ENCODE measurements at regions not wholly inside any gene's neighbourhood (a gene's known extent, or its start where the extent isn't known, plus 50 kb on each side); places are given as distances from the start of the nearest gene placed in this dataset.
A peak's percentile ranks its signal among the peaks of the same experiment; 100 is the strongest.

DNA sequence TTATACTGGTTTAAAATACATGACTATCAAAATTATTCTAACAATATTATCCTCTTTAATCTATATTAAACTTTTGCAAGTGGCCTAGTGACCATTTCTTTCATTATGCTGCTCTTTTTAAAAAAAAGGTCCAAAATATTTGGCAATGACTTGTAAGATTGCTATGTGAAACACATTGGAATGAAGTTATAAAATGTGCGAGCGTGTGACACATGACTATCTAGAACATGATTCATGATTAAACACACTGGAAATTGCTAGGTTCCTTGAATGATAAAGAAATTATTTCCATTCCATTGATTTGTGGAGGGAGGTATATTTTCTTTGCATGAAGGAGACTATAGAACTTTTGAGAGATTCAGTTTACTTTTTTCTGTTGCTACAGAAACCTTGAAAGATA lies 739.1 kb downstream of the DIAPH3 start:
- Histone ChIP-seq H3K9ac (ENCODE audit: low read length) (no peak overlapping the region), H2AFZ (ENCODE audit: insufficient read depth, low read length, poor library complexity) (no peak overlapping the region), H3K14ac (ENCODE audit: low read length) (no peak overlapping the region), H2BK12ac (ENCODE audit: low read length) (no peak overlapping the region), H2AK5ac (ENCODE audit: low read length) (no peak overlapping the region), H3K4ac (ENCODE audit: low read depth, low read length) (no peak overlapping the region), H2BK5ac (ENCODE audit: low read depth, low read length, poor library complexity) (no peak overlapping the region), H3K23ac (ENCODE audit: low read length) (no peak overlapping the region), H3K4me3 (ENCODE audit: low read depth, low read length) (no peak overlapping the region), H3K4me1 (ENCODE audit: control insufficient read depth in 1 of 2, insufficient read depth in 2 of 2, low read length in 2 of 2) (no peaks in the 10 kb centered on the region), H3K36me3 (ENCODE audit: control insufficient read depth in 1 of 2, insufficient read depth in 2 of 2, low read length in 2 of 2) (no peaks in the 10 kb centered on the region), H3K27ac (ENCODE audit: low read depth, low read length) (no peak overlapping the region), H4K12ac (ENCODE audit: low read depth, low read length) (no peak overlapping the region), H3K27me3 (ENCODE audit: insufficient read depth, low read length) (no peaks in the 10 kb centered on the region), H3K79me2 (ENCODE audit: control insufficient read depth, insufficient read depth, low read length, poor library complexity) (no peaks in the 10 kb centered on the region), H4K8ac (ENCODE audit: low read depth, low read length) (no peak overlapping the region), H3K18ac (ENCODE audit: low read length) (no peak overlapping the region), H3K4me2 (ENCODE audit: low read length) (no peak overlapping the region), H3K79me1 (ENCODE audit: low read length) (no peaks in the 10 kb centered on the region), H4K91ac (ENCODE audit: low read depth, low read length) (no peak overlapping the region), H2BK120ac (ENCODE audit: insufficient read depth, low read length, poor library complexity) (no peak overlapping the region), H3K9me3 (ENCODE audit: insufficient read depth, low read depth, low read length) (no peaks in the 10 kb centered on the region)
- no CpG with 5 or more reads among the region's 2 CpGs for WGBS (ENCODE audit: extremely low coverage, insufficient coverage, insufficient read length)
- peak; percentile 36 to 87 for DNase-seq

DNA sequence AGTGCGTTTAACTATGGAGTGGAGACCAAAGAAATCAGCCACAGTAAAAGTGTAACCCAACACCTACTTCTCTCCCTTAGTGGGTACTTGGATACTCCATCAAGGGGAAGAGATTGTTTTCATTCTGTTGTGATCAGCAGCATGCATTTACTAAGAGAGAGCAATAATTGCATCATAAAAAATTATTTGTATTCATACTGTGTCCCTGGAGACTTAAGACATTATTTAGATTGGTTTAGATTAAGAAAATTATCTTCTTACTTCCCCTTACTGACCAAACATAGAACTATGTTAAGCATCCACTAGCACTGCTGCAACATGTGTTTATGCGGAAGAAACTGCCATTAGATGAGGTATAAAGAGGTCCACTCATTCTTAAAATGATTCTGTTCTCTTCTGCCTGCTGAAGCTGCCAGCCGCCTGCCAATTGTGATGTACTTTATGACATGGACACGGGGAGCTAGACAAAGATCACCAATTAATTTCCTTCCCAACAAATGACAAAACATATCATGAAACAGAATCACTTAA lies 738.5 kb downstream of the DIAPH3 start:
- Histone ChIP-seq H3K4me1 (ENCODE audit: control insufficient read depth in 1 of 2, insufficient read depth in 2 of 2, low read length in 2 of 2) (no peaks in the 10 kb centered on the region), H2BK120ac (ENCODE audit: insufficient read depth, low read length, poor library complexity) (no peak overlapping the region), H4K8ac (ENCODE audit: low read depth, low read length) (no peak overlapping the region), H2AFZ (ENCODE audit: insufficient read depth, low read length, poor library complexity) (no peak overlapping the region), H3K79me1 (ENCODE audit: low read length) (no peaks in the 10 kb centered on the region), H3K4ac (ENCODE audit: low read depth, low read length) (no peak overlapping the region), H4K91ac (ENCODE audit: low read depth, low read length) (no peak overlapping the region), H3K4me2 (ENCODE audit: low read length) (no peak overlapping the region), H2BK12ac (ENCODE audit: low read length) (no peak overlapping the region), H3K9ac (ENCODE audit: low read length) (no peak overlapping the region), H3K9me3 (ENCODE audit: insufficient read depth, low read depth, low read length) (no peaks in the 10 kb centered on the region), H3K36me3 (ENCODE audit: control insufficient read depth in 1 of 2, insufficient read depth in 2 of 2, low read length in 2 of 2) (no peaks in the 10 kb centered on the region), H3K18ac (ENCODE audit: low read length) (no peak overlapping the region), H3K27me3 (ENCODE audit: insufficient read depth, low read length) (no peaks in the 10 kb centered on the region), H2AK5ac (ENCODE audit: low read length) (no peak overlapping the region), H3K14ac (ENCODE audit: low read length) (no peak overlapping the region), H4K12ac (ENCODE audit: low read depth, low read length) (no peak overlapping the region), H3K23ac (ENCODE audit: low read length) (no peak overlapping the region), H2BK5ac (ENCODE audit: low read depth, low read length, poor library complexity) (no peak overlapping the region), H3K4me3 (ENCODE audit: low read depth, low read length) (no peak overlapping the region), H3K27ac (ENCODE audit: low read depth, low read length) (no peak overlapping the region), H3K79me2 (ENCODE audit: control insufficient read depth, insufficient read depth, low read length, poor library complexity) (no peaks in the 10 kb centered on the region)
- DNase-seq = peak; percentile 24 to 82
- WGBS (ENCODE audit: extremely low coverage, insufficient coverage, insufficient read length) = no CpG with 5 or more reads among the region's 4 CpGs

GRCh38 chr13:59435024-59435423 lies 728.7 kb downstream of the DIAPH3 start:
- no peak overlapping the region for H3K4ac ChIP-seq (ENCODE audit: low read depth, low read length)
- no peak overlapping the region for H3K4me2 ChIP-seq (ENCODE audit: low read length)
- WGBS (ENCODE audit: extremely low coverage, insufficient coverage, insufficient read length) = no CpG with 5 or more reads among the region's 1 CpG
- no peak overlapping the region for H3K4me3 ChIP-seq (ENCODE audit: low read depth, low read length)
- H2BK120ac ChIP-seq (ENCODE audit: insufficient read depth, low read length, poor library complexity) = no peak overlapping the region
- no peaks in the 10 kb centered on the region for H3K4me1 ChIP-seq (ENCODE audit: control insufficient read depth in 1 of 2, insufficient read depth in 2 of 2, low read length in 2 of 2)
- no peak overlapping the region for H3K23ac ChIP-seq (ENCODE audit: low read length)
- H4K8ac ChIP-seq (ENCODE audit: low read depth, low read length) = no peak overlapping the region
- no peak overlapping the region for H3K14ac ChIP-seq (ENCODE audit: low read length)
- H3K79me1 ChIP-seq (ENCODE audit: low read length) = no peaks in the 10 kb centered on the region
- no peak overlapping the region for H2AK5ac ChIP-seq (ENCODE audit: low read length)
- no peak overlapping the region for H4K91ac ChIP-seq (ENCODE audit: low read depth, low read length)
- no peaks in the 10 kb centered on the region for H3K36me3 ChIP-seq (ENCODE audit: control insufficient read depth in 1 of 2, insufficient read depth in 2 of 2, low read length in 2 of 2)
- H3K9ac ChIP-seq (ENCODE audit: low read length) = no peak overlapping the region
- no peak overlapping the region for H3K27ac ChIP-seq (ENCODE audit: low read depth, low read length)
- no peak overlapping the region for H2BK12ac ChIP-seq (ENCODE audit: low read length)
- H2BK5ac ChIP-seq (ENCODE audit: low read depth, low read length, poor library complexity) = no peak overlapping the region
- no peak overlapping the region for H2AFZ ChIP-seq (ENCODE audit: insufficient read depth, low read length, poor library complexity)
- no peaks in the 10 kb centered on the region for H3K79me2 ChIP-seq (ENCODE audit: control insufficient read depth, insufficient read depth, low read length, poor library complexity)
- H4K12ac ChIP-seq (ENCODE audit: low read depth, low read length) = no peak overlapping the region
- H3K9me3 ChIP-seq (ENCODE audit: insufficient read depth, low read depth, low read length) = no peaks in the 10 kb centered on the region
- no peak for DNase-seq
- H3K18ac ChIP-seq (ENCODE audit: low read length) = no peak overlapping the region
- no peaks in the 10 kb centered on the region for H3K27me3 ChIP-seq (ENCODE audit: insufficient read depth, low read length)

DNA sequence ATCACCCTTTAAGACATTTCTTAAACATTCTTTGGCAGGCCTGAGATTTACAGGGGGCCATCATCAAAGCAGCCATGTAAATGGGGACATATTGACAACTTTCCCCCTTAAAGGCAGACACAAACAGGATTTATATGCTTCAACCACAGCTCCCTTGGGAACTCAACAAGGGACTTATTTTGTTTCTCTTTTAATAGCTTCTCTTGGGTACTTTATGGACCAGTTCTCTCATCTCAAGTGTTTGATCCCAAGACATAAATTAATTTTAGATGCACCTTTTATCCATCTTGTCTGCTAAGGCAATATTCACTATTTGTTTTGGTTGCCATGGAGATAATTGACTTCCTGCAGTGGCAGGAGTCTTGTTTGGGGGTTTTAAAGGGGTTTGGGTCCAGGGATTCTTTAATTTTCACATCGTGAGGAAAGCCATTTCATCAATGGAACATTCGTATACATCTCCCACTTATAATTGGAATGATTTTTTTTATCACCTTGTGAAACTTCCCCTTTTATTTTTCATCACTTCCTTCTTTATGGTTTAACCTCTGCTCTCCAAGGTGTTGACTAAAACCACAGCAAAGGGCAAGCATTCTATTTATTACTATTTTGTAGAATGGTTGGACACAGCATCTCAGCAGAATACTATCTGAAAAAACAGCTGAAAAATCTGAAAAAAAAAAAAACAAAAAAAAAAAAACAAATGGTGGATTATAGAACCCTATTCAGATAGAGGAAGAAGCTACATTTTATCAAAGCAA lies 726.0 kb downstream of the DIAPH3 start:
- WGBS (ENCODE audit: extremely low coverage, insufficient coverage, insufficient read length) = no CpG with 5 or more reads among the region's 2 CpGs
- H3K27me3 ChIP-seq (ENCODE audit: insufficient read depth, low read length) = no peaks in the 10 kb centered on the region
- H4K12ac ChIP-seq (ENCODE audit: low read depth, low read length) = no peak overlapping the region
- no peak overlapping the region for H3K27ac ChIP-seq (ENCODE audit: low read depth, low read length)
- no peak overlapping the region for H3K9ac ChIP-seq (ENCODE audit: low read length)
- no peaks in the 10 kb centered on the region for H3K9me3 ChIP-seq (ENCODE audit: insufficient read depth, low read depth, low read length)
- no peak overlapping the region for H3K4me3 ChIP-seq (ENCODE audit: low read depth, low read length)
- no peak overlapping the region for H3K4me2 ChIP-seq (ENCODE audit: low read length)
- no peak overlapping the region for H2AK5ac ChIP-seq (ENCODE audit: low read length)
- no peaks in the 10 kb centered on the region for H3K36me3 ChIP-seq (ENCODE audit: control insufficient read depth in 1 of 2, insufficient read depth in 2 of 2, low read length in 2 of 2)
- H2AFZ ChIP-seq (ENCODE audit: insufficient read depth, low read length, poor library complexity) = no peak overlapping the region
- no peaks in the 10 kb centered on the region for H3K4me1 ChIP-seq (ENCODE audit: control insufficient read depth in 1 of 2, insufficient read depth in 2 of 2, low read length in 2 of 2)
- no peak for DNase-seq
- no peak overlapping the region for H3K4ac ChIP-seq (ENCODE audit: low read depth, low read length)
- no peak overlapping the region for H4K91ac ChIP-seq (ENCODE audit: low read depth, low read length)
- no peak overlapping the region for H3K18ac ChIP-seq (ENCODE audit: low read length)
- H2BK120ac ChIP-seq (ENCODE audit: insufficient read depth, low read length, poor library complexity) = no peak overlapping the region
- no peaks in the 10 kb centered on the region for H3K79me2 ChIP-seq (ENCODE audit: control insufficient read depth, insufficient read depth, low read length, poor library complexity)
- no peaks in the 10 kb centered on the region for H3K79me1 ChIP-seq (ENCODE audit: low read length)
- H4K8ac ChIP-seq (ENCODE audit: low read depth, low read length) = no peak overlapping the region
- H3K14ac ChIP-seq (ENCODE audit: low read length) = no peak overlapping the region
- H2BK12ac ChIP-seq (ENCODE audit: low read length) = no peak overlapping the region
- no peak overlapping the region for H3K23ac ChIP-seq (ENCODE audit: low read length)
- H2BK5ac ChIP-seq (ENCODE audit: low read depth, low read length, poor library complexity) = no peak overlapping the region

Measured in trophoblast cell (in vitro differentiated cells and primary cell).